Loucy (cell line): ENCODE measurements at regions not wholly inside any gene's neighbourhood (a gene's known extent, or its start where the extent isn't known, plus 50 kb on each side); places are given as distances from the start of the nearest gene placed in this dataset.
"Not testable (repeated sequence)": the region's sequence is repeated elsewhere in the genome, so short reads cannot be mapped to it uniquely, and the experiment has no call there.

ENCODE experiments used
- H2AFZ ChIP-seq: fragments of 200-600 bp; sonication (generic); 2 replicates; pipeline ENCODE4 v1.6.0; 2016; ENCODE audit warnings: antibody characterized with exemption, mild to moderate bottlenecking, low read length, moderate library complexity
- H3F3A ChIP-seq: fragments of 200-600 bp; 2 replicates; pipeline ENCODE4 v1.6.0; 2016; ENCODE audit warnings: antibody characterized with exemption, low read depth, mild to moderate bottlenecking
- H3K27me3 ChIP-seq: fragments of 200-600 bp; sonication (generic); 2 replicates; pipeline ENCODE4 v1.6.1; 2014; ENCODE audit warnings: low read length, mild to moderate bottlenecking; ENCODE audit not compliant: insufficient read depth, poor library complexity, severe bottlenecking
- H3K36me3 ChIP-seq: fragments of 200-600 bp; sonication (generic); 2 replicates; pipeline ENCODE4 v1.6.1; 2016; ENCODE audit warnings: low read length; ENCODE audit not compliant: insufficient read depth
- H3K4me1 ChIP-seq: fragments of 200-600 bp; sonication (generic); 2 replicates; pipeline ENCODE4 v1.5.1; 2014; ENCODE audit warnings: low read length, mild to moderate bottlenecking; ENCODE audit not compliant: insufficient read depth, poor library complexity, severe bottlenecking
- H3K4me2 ChIP-seq: fragments of 200-600 bp; sonication (generic); 2 replicates; pipeline ENCODE4 v1.6.0; 2014; ENCODE audit warnings: antibody characterized with exemption, low read length, low read depth, mild to moderate bottlenecking; ENCODE audit not compliant: poor library complexity, severe bottlenecking
- H3K4me3 ChIP-seq: fragments of 200-600 bp; sonication (generic); 2 replicates; pipeline ENCODE4 v1.5.1; 2014; ENCODE audit warnings: low read length, mild to moderate bottlenecking, mixed read lengths; ENCODE audit not compliant: poor library complexity, severe bottlenecking
- H3K79me2 ChIP-seq: fragments of 200-600 bp; sonication (generic); 2 replicates; pipeline ENCODE4 v1.6.1; 2014; ENCODE audit warnings: low read length; ENCODE audit not compliant: insufficient read depth
- H3K9ac ChIP-seq: fragments of 200-600 bp; sonication (generic); 2 replicates; pipeline ENCODE4 v1.6.0; 2014; ENCODE audit warnings: mild to moderate bottlenecking, low read depth, low read length, moderate library complexity; ENCODE audit not compliant: poor library complexity, severe bottlenecking
- H3K9me2 ChIP-seq: fragments of 200-600 bp; sonication (generic); replicated peaks from 2 replicates; pipeline ENCODE4 v1.6.1; 2016; ENCODE audit warnings: low read depth, low read length, mixed read lengths
- H3K9me3 ChIP-seq: fragments of 200-600 bp; sonication (generic); 2 replicates; pipeline ENCODE4 v1.6.1; 2014; ENCODE audit warnings: mild to moderate bottlenecking, antibody characterized with exemption, low read length, low read depth; ENCODE audit not compliant: insufficient read depth
- H4K20me1 ChIP-seq: fragments of 200-600 bp; sonication (generic); 2 replicates; pipeline ENCODE4 v1.6.0; 2014; ENCODE audit warnings: antibody characterized with exemption, low read length, mild to moderate bottlenecking; ENCODE audit not compliant: insufficient read depth, poor library complexity, severe bottlenecking

- not testable (repeated sequence) for H3K36me3 ChIP-seq, H3K9ac ChIP-seq, H3K27me3 ChIP-seq, H4K20me1 ChIP-seq, H3K9me3 ChIP-seq, H3K4me2 ChIP-seq, H3K9me2 ChIP-seq, H2AFZ ChIP-seq, H3F3A ChIP-seq, H3K4me1 ChIP-seq, H3K79me2 ChIP-seq, H3K4me3 ChIP-seq
Observed at GRCh38 chr9:42984761-42985160, 801.3 kb downstream of the SPATA31A6 start.
